Smooth muscle cell (in vitro differentiated cells): ENCODE measurements at regions not wholly inside any gene's neighbourhood (a gene's known extent, or its start where the extent isn't known, plus 50 kb on each side); places are given as distances from the start of the nearest gene placed in this dataset.
A peak's percentile ranks its signal among the peaks of the same experiment; 100 is the strongest.

Experiments
- DNase-seq: peaks from one replicate; lab custom pipeline; 2025; ENCODE audit not compliant: unreplicated experiment; lab: John Stamatoyannopoulos, UW
- H2AFZ ChIP-seq: fragments of 200-600 bp; sonication (generic); 2 replicates; pipeline ENCODE4 v1.6.0; 2016; ENCODE audit warnings: antibody characterized with exemption, low read depth, mild to moderate bottlenecking
- H3F3A ChIP-seq: fragments of 200-600 bp; sonication (generic); 2 replicates; pipeline ENCODE4 v1.6.0; 2017; ENCODE audit warnings: antibody characterized with exemption, low read depth
- H3K27ac ChIP-seq: fragments of 200-600 bp; sonication (generic); 2 replicates; pipeline ENCODE4 v1.5.1; 2016; ENCODE audit warnings: low read depth, mild to moderate bottlenecking
- H3K27me3 ChIP-seq: fragments of 200-600 bp; sonication (generic); 2 replicates; pipeline ENCODE4 v1.6.1; 2016; ENCODE audit warnings: low read depth, mild to moderate bottlenecking
- H3K36me3 ChIP-seq: fragments of 200-600 bp; sonication (generic); 2 replicates; pipeline ENCODE4 v1.5.1; 2016; ENCODE audit warnings: low read depth
- H3K4me1 ChIP-seq: fragments of 200-600 bp; sonication (generic); 2 replicates; pipeline ENCODE4 v1.5.1; 2016; ENCODE audit warnings: low read depth
- H3K4me2 ChIP-seq: fragments of 200-600 bp; sonication (generic); 2 replicates; pipeline ENCODE4 v1.6.0; 2016; ENCODE audit warnings: mild to moderate bottlenecking
- H3K4me3 ChIP-seq: fragments of 200-600 bp; sonication (generic); 2 replicates; pipeline ENCODE4 v1.5.1; 2016; ENCODE audit warnings: mild to moderate bottlenecking
- H3K79me2 ChIP-seq: fragments of 200-600 bp; sonication (generic); 2 replicates; pipeline ENCODE4 v1.6.0; 2016; ENCODE audit warnings: low read depth, mild to moderate bottlenecking
- H3K9ac ChIP-seq: fragments of 200-600 bp; sonication (generic); 2 replicates; pipeline ENCODE4 v1.6.0; 2016; ENCODE audit warnings: low read depth
- H3K9me3 ChIP-seq: fragments of 200-600 bp; sonication (generic); replicated peaks from 2 replicates; pipeline ENCODE4 v1.5.1; 2016; ENCODE audit warnings: low read depth
- H4K20me1 ChIP-seq: fragments of 200-600 bp; sonication (generic); 2 replicates; pipeline ENCODE4 v1.6.0; 2016; ENCODE audit warnings: low read depth
- CTCF ChIP-seq: fragments of 200-600 bp; sonication (generic); IDR thresholded peaks from 2 replicates; pipeline ENCODE4 v1.5.1; 2017; ENCODE audit warnings: borderline replicate concordance, mild to moderate bottlenecking, antibody characterized with exemption; ENCODE audit not compliant: insufficient read depth, poor library complexity, severe bottlenecking
- WGBS: methylation state at CpG from one replicate; pipeline ENCODE4 v1.1.7; 2016; ENCODE audit warnings: low lambda C conversion rate; 5-methylcytosine and 5-hydroxymethylcytosine counted together

- H3K79me2 ChIP-seq = peaks cover 21% of the 10 kb centered on the region
- H3K27ac ChIP-seq = peak overlapping the region; percentile 61
- peaks cover 29% of the 10 kb centered on the region for H3K4me1 ChIP-seq
- H3K9ac ChIP-seq = no peak overlapping the region
- 54% methylated on average over 4 of the region's 4 CpGs for WGBS
- H3K27me3 ChIP-seq = no peaks in the 10 kb centered on the region
- H4K20me1 ChIP-seq = no peaks in the 10 kb centered on the region
- H3K9me3 ChIP-seq = no peaks in the 10 kb centered on the region
- H3F3A ChIP-seq = no peaks in the 10 kb centered on the region
- DNase-seq = no peak
- H3K4me2 ChIP-seq = peak overlapping the region; percentile 28
- H3K36me3 ChIP-seq = no peaks in the 10 kb centered on the region
- TF ChIP-seq CTCF = peak; percentile 66
- no peak overlapping the region for H2AFZ ChIP-seq
- no peak overlapping the region for H3K4me3 ChIP-seq
Observed at GRCh38 chr6:56708810-56709597, 66.3 kb upstream of the DST start.

DNA sequence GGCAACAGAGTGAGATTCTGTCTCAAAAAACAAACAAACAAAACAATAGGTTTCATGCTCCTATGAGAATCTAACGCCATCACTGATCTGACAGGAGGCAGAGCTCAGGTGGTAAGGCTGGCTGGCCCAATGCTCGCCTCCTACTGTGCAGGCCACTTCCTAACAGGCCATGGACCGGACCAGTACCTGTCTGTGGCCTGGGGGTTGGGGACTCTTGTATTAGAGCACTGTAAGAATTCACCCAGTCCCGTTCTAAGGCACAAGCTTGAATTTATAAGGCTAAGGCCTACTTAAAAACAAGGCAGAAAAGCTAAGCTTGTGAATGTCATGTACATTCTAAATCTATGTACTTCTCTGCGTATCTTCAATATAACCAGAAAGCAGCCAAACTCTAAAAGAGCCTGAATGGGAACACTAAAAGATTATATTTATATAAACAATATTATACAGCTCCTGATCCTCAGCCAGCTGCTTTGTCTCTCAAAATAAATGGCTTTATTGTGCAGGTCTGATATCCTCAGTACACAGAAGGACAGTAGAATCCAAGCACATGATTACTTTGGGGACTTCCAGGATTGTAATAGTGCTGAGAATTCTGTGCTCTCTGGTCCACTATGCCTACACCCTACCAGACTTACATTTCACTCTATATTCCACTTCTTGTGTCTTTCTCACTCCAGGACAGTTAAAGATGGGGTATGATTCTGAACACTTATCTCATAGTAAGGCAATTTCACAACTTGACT lies 64.5 kb upstream of the DST start:
- no peaks in the 10 kb centered on the region for H3F3A ChIP-seq
- H3K27me3 ChIP-seq = no peaks in the 10 kb centered on the region
- H3K27ac ChIP-seq = peak overlapping the region; percentile 61
- 91% methylated on average over 5 of the region's 5 CpGs for WGBS
- H3K9me3 ChIP-seq = no peaks in the 10 kb centered on the region
- no peak overlapping the region for H3K9ac ChIP-seq
- H3K4me1 ChIP-seq = peaks cover 14% of the 10 kb centered on the region
- H4K20me1 ChIP-seq = no peaks in the 10 kb centered on the region
- H2AFZ ChIP-seq = no peak overlapping the region
- H3K36me3 ChIP-seq = no peaks in the 10 kb centered on the region
- no peak for TF ChIP-seq CTCF
- H3K79me2 ChIP-seq = peaks cover 19% of the 10 kb centered on the region
- DNase-seq = no peak
- no peak overlapping the region for H3K4me3 ChIP-seq
- H3K4me2 ChIP-seq = no peak overlapping the region

DNA sequence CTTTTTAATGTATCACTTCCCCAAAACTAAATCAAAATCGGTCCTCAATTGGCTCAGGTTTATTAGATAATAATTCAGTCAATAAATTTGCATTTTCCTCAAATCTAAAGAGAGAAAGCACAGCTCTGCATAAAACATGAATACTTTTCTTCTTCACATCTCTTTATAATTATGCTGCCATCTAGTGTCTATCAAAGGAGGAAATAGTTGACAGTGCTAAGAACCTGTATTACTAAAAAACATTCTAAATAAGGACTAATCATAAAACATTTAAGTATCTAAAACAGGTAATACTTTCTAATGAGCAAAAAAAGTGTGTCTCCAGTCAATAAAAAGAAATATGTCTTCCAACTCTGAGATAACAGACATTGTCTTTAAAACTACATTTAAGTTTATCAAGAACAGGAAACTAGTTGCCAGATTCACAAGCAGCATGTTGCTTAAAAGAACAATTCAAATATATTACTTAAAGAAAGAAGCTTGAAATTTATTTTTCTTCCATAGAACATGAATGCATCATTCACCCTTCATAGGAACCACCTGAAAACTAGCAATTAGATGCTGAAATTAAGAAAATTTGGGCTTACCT lies 56.5 kb upstream of the DST start:
- Histone ChIP-seq H3K79me2 (peaks cover 2% of the 10 kb centered on the region), H3K27me3 (no peaks in the 10 kb centered on the region), H3K9me3 (no peaks in the 10 kb centered on the region), H3K36me3 (no peaks in the 10 kb centered on the region), H3K9ac (no peak overlapping the region), H3F3A (no peaks in the 10 kb centered on the region), H3K4me3 (no peak overlapping the region), H4K20me1 (no peaks in the 10 kb centered on the region), H3K4me1 (no peaks in the 10 kb centered on the region), H3K27ac (no peak overlapping the region), H2AFZ (no peak overlapping the region), H3K4me2 (no peak overlapping the region)
- WGBS = 62% methylated on average over 1 of the region's 1 CpG
- DNase-seq = no peak
- peak; percentile 58 for TF ChIP-seq CTCF
